Ovary (tissue), 7 donors: ENCODE measurements at regions not wholly inside any gene's neighbourhood (a gene's known extent, or its start where the extent isn't known, plus 50 kb on each side); places are given as distances from the start of the nearest gene placed in this dataset.

Source experiments
- DNase-seq, 5 donors: peaks; one replicate each; pipeline ENCODE4 v3.0.0-alpha.2; 2019 to 2020
- H3K27ac ChIP-seq, 2 donors: fragments of 200-600 bp; one replicate each; pipeline versions ENCODE4 v1.5.1 to v1.8.0; 2019 to 2022
- H3K27me3 ChIP-seq: fragments of 200-600 bp; one replicate; pipeline ENCODE4 v1.8.0; 2022
- H3K36me3 ChIP-seq: fragments of 200-600 bp; sonication (generic); one replicate; pipeline ENCODE4 v1.5.1; 2019
- H3K4me1 ChIP-seq: one replicate; pipeline ENCODE4 v1.8.1; 2013; ENCODE audit warnings: mild to moderate bottlenecking, moderate library complexity; ENCODE audit not compliant: insufficient read depth
- H3K4me3 ChIP-seq: fragments of 200-600 bp; sonication (generic); one replicate; pipeline ENCODE4 v1.5.1; 2017
- H3K9me3 ChIP-seq, 2 donors: fragments of 200-600 bp in 1 of 2; sonication (generic) in 1 of 2; one replicate each; pipeline versions ENCODE4 v1.5.1 to v1.8.1; 2013 to 2019; ENCODE audit warnings: mild to moderate bottlenecking in 1 of 2, moderate library complexity in 1 of 2
- CTCF ChIP-seq, 3 donors: fragments of 450-650 bp in 2 of 3; fragments of 200-600 bp in 1 of 3; IDR thresholded peaks; one replicate each; pipeline versions ENCODE4 v1.5.1 to v1.8.0; 2016 to 2022; ENCODE audit warnings: antibody characterized with exemption in 3 of 3, mild to moderate bottlenecking in 1 of 3
- EP300 ChIP-seq: sonication (generic); formaldehyde crosslinking; IDR thresholded peaks from one replicate; pipeline ENCODE4 v1.6.1; 2017; ENCODE audit warnings: antibody characterized with exemption
- POLR2A ChIP-seq: fragments of 450-650 bp; IDR thresholded peaks from one replicate; pipeline ENCODE4 v1.6.1; 2017; ENCODE audit warnings: antibody characterized with exemption, mild to moderate bottlenecking, moderate library complexity
- WGBS, 3 donors: extraction: QIAGEN DNeasy Blood & Tissue Kit in 1 of 3; methylation state at CpG; one replicate each; pipeline versions ENCODE4 v1.1.5 to v1.1.7; 2013 to 2017; 5-methylcytosine and 5-hydroxymethylcytosine counted together
- intact Hi-C, 4 donors: fragments of 100-400 bp; cut with DNase I; formaldehyde crosslinking; loops; one replicate each; pipeline versions ENCODE4 v1.11.0 to v1.15.1; 2022 to 2023
- donor health status: DM: no; HTN: no; CAD: no; lungs with moderate emphysema.
- donor health status: DM: no; HTN: no; CAD: no.
- donor health status: Bipolar disorder and iron deficiency.
- donor health status: DM: no; HTN: no; CAD: no.
- donor health status: DM: yes; HTN: yes; CAD: no.

GRCh38 chr3:132854856-132855535 is 132.8 kb upstream of the NPHP3 start:
- Histone ChIP-seq H3K4me1 (no peaks in the 10 kb centered on the region), H3K4me3 (no peak overlapping the region), H3K36me3 (no peaks in the 10 kb centered on the region), H3K9me3 (no peaks in the 10 kb centered on the region), H3K27me3 (no peaks in the 10 kb centered on the region), H3K27ac (no peak overlapping the region)
- intact Hi-C loops, result no loop called here
- DNase-seq, result no peak
- WGBS, 3 donors, result 76 to 91% (median 79%) methylated on average over 6 of the region's 6 CpGs
- TF ChIP-seq POLR2A, result no peak
- TF ChIP-seq EP300, result no peak

- H3K4me3 ChIP-seq, result no peak overlapping the region
- H3K27me3 ChIP-seq, result no peaks in the 10 kb centered on the region
- H3K4me1 ChIP-seq, result no peaks in the 10 kb centered on the region
- no peaks in the 10 kb centered on the region for H3K36me3 ChIP-seq
- no peaks in the 10 kb centered on the region for H3K9me3 ChIP-seq
- H3K27ac ChIP-seq, result no peak overlapping the region
- WGBS, 3 donors, result 30 to 48% (median 40%) methylated on average over 7 of the region's 7 CpGs
- TF ChIP-seq POLR2A (no peak), CTCF (IDR thresholded peaks at IDR 0.05) (no peak), EP300 (no peak)
- intact Hi-C loops, result no loop called here
- DNase-seq, result no peak
Observed at GRCh38 chr3:132847849-132848625, 125.8 kb upstream of the NPHP3 start.

GRCh38 chr3:132843851-132844553 is 121.8 kb upstream of the NPHP3 start:
- TF ChIP-seq POLR2A, result no peak
- Histone ChIP-seq H3K27ac (no peak overlapping the region), H3K9me3 (no peaks in the 10 kb centered on the region), H3K36me3 (no peaks in the 10 kb centered on the region), H3K4me1 (no peaks in the 10 kb centered on the region), H3K27me3 (no peaks in the 10 kb centered on the region), H3K4me3 (no peak overlapping the region)
- DNase-seq, result no peak
- intact Hi-C loops, result loop anchor here in 1 of 4 donors (2.0 kb wide), 1 partner anchor 25 kb away; no protein-coding TSS in a partner anchor
- WGBS, 3 donors, result 60 to 74% (median 62%) methylated on average over 4 of the region's 4 CpGs

- intact Hi-C loops, result loop anchor here in 1 of 4 donors (2.0 kb wide), 1 partner anchor 25 kb away; no protein-coding TSS in a partner anchor
- Histone ChIP-seq H3K4me3 (no peak overlapping the region), H3K9me3 (no peaks in the 10 kb centered on the region), H3K27me3 (no peaks in the 10 kb centered on the region), H3K4me1 (no peaks in the 10 kb centered on the region), H3K36me3 (no peaks in the 10 kb centered on the region), H3K27ac (no peak overlapping the region)
- DNase-seq, result no peak
- TF ChIP-seq CTCF (IDR thresholded peaks at IDR 0.05) (no peak), POLR2A (no peak), EP300 (no peak)
- 58 to 82% (median 77%) methylated on average over 3 of the region's 3 CpGs for WGBS, 3 donors
Observed at GRCh38 chr3:132843349-132843748, 121.1 kb upstream of the NPHP3 start.

- WGBS, 3 donors, result 67 to 71% (median 67%) methylated on average over 2 of the region's 2 CpGs
- H3K36me3 ChIP-seq, result no peaks in the 10 kb centered on the region
- H3K27me3 ChIP-seq, result no peaks in the 10 kb centered on the region
Observed at GRCh38 chr3:132841621-132842020, 119.4 kb upstream of the NPHP3 start.

More at GRCh38 chr3:132841621-132842020, 119.4 kb upstream of the NPHP3 start:
- Histone ChIP-seq H3K4me1 (no peaks in the 10 kb centered on the region), H3K27ac (no peak overlapping the region), H3K9me3 (no peaks in the 10 kb centered on the region), H3K4me3 (no peak overlapping the region)
- TF ChIP-seq EP300, result no peak
- no peak for TF ChIP-seq POLR2A
- TF ChIP-seq CTCF (IDR thresholded peaks at IDR 0.05), result no peak
- DNase-seq, result no peak
- intact Hi-C loops, result loop anchor here in 1 of 4 donors (2.0 kb wide), 1 partner anchor 23 kb away; no protein-coding TSS in a partner anchor
